ENCODE measurements at regions not wholly inside any gene's neighbourhood (a gene's known extent, or its start where the extent isn't known, plus 50 kb on each side); places are given as distances from the start of the nearest gene placed in this dataset.
"Not testable (repeated sequence)": the region's sequence is repeated elsewhere in the genome, so short reads cannot be mapped to it uniquely, and the experiment has no call there.

- TF ChIP-seq EZH2phosphoT487 (IDR thresholded peaks at IDR 0.05; ENCODE audit: borderline replicate concordance, low read length): not testable (repeated sequence)
- TF ChIP-seq, protein P1, sequence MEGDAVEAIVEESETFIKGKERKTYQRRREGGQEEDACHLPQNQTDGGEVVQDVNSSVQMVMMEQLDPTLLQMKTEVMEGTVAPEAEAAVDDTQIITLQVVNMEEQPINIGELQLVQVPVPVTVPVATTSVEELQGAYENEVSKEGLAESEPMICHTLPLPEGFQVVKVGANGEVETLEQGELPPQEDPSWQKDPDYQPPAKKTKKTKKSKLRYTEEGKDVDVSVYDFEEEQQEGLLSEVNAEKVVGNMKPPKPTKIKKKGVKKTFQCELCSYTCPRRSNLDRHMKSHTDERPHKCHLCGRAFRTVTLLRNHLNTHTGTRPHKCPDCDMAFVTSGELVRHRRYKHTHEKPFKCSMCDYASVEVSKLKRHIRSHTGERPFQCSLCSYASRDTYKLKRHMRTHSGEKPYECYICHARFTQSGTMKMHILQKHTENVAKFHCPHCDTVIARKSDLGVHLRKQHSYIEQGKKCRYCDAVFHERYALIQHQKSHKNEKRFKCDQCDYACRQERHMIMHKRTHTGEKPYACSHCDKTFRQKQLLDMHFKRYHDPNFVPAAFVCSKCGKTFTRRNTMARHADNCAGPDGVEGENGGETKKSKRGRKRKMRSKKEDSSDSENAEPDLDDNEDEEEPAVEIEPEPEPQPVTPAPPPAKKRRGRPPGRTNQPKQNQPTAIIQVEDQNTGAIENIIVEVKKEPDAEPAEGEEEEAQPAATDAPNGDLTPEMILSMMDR (IDR thresholded peaks at IDR 0.05; ENCODE audit: low read depth, low read length, poor library complexity, severe bottlenecking): not testable (repeated sequence)
These were observed 1087.3 kb downstream of the DIAPH3 start for GRCh38 chr13:59076386-59076785.

Measured in DOHH2 (cell line).